KMS-11 (cell line): ENCODE measurements at regions not wholly inside any gene's neighbourhood (a gene's known extent, or its start where the extent isn't known, plus 50 kb on each side); places are given as distances from the start of the nearest gene placed in this dataset.

Experiments used
- H2AFZ ChIP-seq: fragments of 200-600 bp; sonication (generic); 2 replicates; pipeline ENCODE4 v1.6.1; 2016; ENCODE audit warnings: antibody characterized with exemption, mixed run types, low read depth
- H3K27ac ChIP-seq: fragments of 200-600 bp; sonication (generic); 2 replicates; pipeline ENCODE4 v1.6.1; 2016; ENCODE audit warnings: mild to moderate bottlenecking, mixed run types
- H3K27me3 ChIP-seq: fragments of 200-600 bp; sonication (generic); 2 replicates; pipeline ENCODE4 v1.6.1; 2017; ENCODE audit warnings: mild to moderate bottlenecking, low read depth, mixed run types, moderate library complexity; ENCODE audit not compliant: insufficient read depth
- H3K36me3 ChIP-seq: fragments of 200-600 bp; sonication (generic); 2 replicates; pipeline ENCODE4 v1.6.1; 2017; ENCODE audit warnings: mild to moderate bottlenecking, mixed run types; ENCODE audit not compliant: insufficient read depth
- H3K4me1 ChIP-seq: fragments of 200-600 bp; sonication (generic); 2 replicates; pipeline ENCODE4 v1.6.1; 2016; ENCODE audit warnings: mild to moderate bottlenecking, low read depth, mixed run types; ENCODE audit not compliant: poor library complexity, severe bottlenecking
- H3K4me2 ChIP-seq: fragments of 200-600 bp; sonication (generic); 2 replicates; pipeline ENCODE4 v1.7.0; 2016; ENCODE audit warnings: mild to moderate bottlenecking, mixed run types
- H3K4me3 ChIP-seq: fragments of 200-600 bp; sonication (generic); IDR thresholded peaks from 2 replicates; pipeline ENCODE4 v1.6.1; 2017; ENCODE audit warnings: low read depth, low read length, mixed read lengths; ENCODE audit not compliant: insufficient read depth
- H3K79me2 ChIP-seq: fragments of 200-600 bp; sonication (generic); 2 replicates; pipeline ENCODE4 v1.6.1; 2016; ENCODE audit warnings: low read depth, mixed run types; ENCODE audit not compliant: insufficient read depth
- H3K9ac ChIP-seq: fragments of 200-600 bp; sonication (generic); 2 replicates; pipeline ENCODE4 v1.6.1; 2016; ENCODE audit warnings: mild to moderate bottlenecking, mixed run types
- H4K20me1 ChIP-seq: fragments of 200-600 bp; sonication (generic); 2 replicates; pipeline ENCODE4 v1.6.1; 2016; ENCODE audit warnings: mild to moderate bottlenecking, mixed run types; ENCODE audit not compliant: insufficient read depth
- CTCF ChIP-seq: fragments of 200-600 bp; sonication (generic); conservative IDR thresholded peaks from 2 replicates; pipeline ENCODE4 v1.6.1; 2017; ENCODE audit warnings: low read depth, mild to moderate bottlenecking, antibody characterized with exemption, low read length, moderate library complexity, mixed read lengths

GRCh38 chr3:464255-464654, 267.7 kb downstream of the CHL1 start:
- no peak overlapping the region for H3K4me2 ChIP-seq
- H4K20me1 ChIP-seq, result no peaks in the 10 kb centered on the region
- TF ChIP-seq CTCF, result no peak
- no peak overlapping the region for H3K4me3 ChIP-seq
- no peak overlapping the region for H2AFZ ChIP-seq
- no peaks in the 10 kb centered on the region for H3K4me1 ChIP-seq
- H3K79me2 ChIP-seq, result no peaks in the 10 kb centered on the region
- H3K27ac ChIP-seq, result no peak overlapping the region
- H3K27me3 ChIP-seq, result no peaks in the 10 kb centered on the region
- H3K9ac ChIP-seq, result no peak overlapping the region
- no peaks in the 10 kb centered on the region for H3K36me3 ChIP-seq

GRCh38 chr3:468172-468571, 271.6 kb downstream of the CHL1 start:
- H3K27ac ChIP-seq, result no peak overlapping the region
- no peak overlapping the region for H3K9ac ChIP-seq
- H3K79me2 ChIP-seq, result no peaks in the 10 kb centered on the region
- no peaks in the 10 kb centered on the region for H3K27me3 ChIP-seq
- H3K36me3 ChIP-seq, result no peaks in the 10 kb centered on the region
- no peak overlapping the region for H3K4me2 ChIP-seq
- H4K20me1 ChIP-seq, result no peaks in the 10 kb centered on the region
- H3K4me1 ChIP-seq, result no peaks in the 10 kb centered on the region
- H2AFZ ChIP-seq, result no peak overlapping the region
- H3K4me3 ChIP-seq, result no peak overlapping the region
- peak; percentile 69 for TF ChIP-seq CTCF

GRCh38 chr3:473033-473800, 276.7 kb downstream of the CHL1 start:
- H3K9ac ChIP-seq, result no peak overlapping the region

GRCh38 chr3:474828-475227, 278.3 kb downstream of the CHL1 start:
- H3K4me1 ChIP-seq, result no peaks in the 10 kb centered on the region
- no peaks in the 10 kb centered on the region for H3K79me2 ChIP-seq
- H3K27me3 ChIP-seq, result no peaks in the 10 kb centered on the region
- no peak overlapping the region for H3K4me3 ChIP-seq
- H3K4me2 ChIP-seq, result no peak overlapping the region
- no peaks in the 10 kb centered on the region for H4K20me1 ChIP-seq
- H3K27ac ChIP-seq, result no peak overlapping the region
- no peaks in the 10 kb centered on the region for H3K36me3 ChIP-seq
- H2AFZ ChIP-seq, result no peak overlapping the region
- no peak overlapping the region for H3K9ac ChIP-seq
- no peak for TF ChIP-seq CTCF

More at GRCh38 chr3:473033-473800, 276.7 kb downstream of the CHL1 start:
- no peak for TF ChIP-seq CTCF
- no peaks in the 10 kb centered on the region for H4K20me1 ChIP-seq
- no peak overlapping the region for H3K4me2 ChIP-seq
- H3K4me3 ChIP-seq, result no peak overlapping the region
- H3K27me3 ChIP-seq, result no peaks in the 10 kb centered on the region
- no peaks in the 10 kb centered on the region for H3K79me2 ChIP-seq
- no peak overlapping the region for H3K27ac ChIP-seq
- no peaks in the 10 kb centered on the region for H3K36me3 ChIP-seq
- H2AFZ ChIP-seq, result no peak overlapping the region
- no peaks in the 10 kb centered on the region for H3K4me1 ChIP-seq
